ENCODE measurements at regions not wholly inside any gene's neighbourhood (a gene's known extent, or its start where the extent isn't known, plus 50 kb on each side); places are given as distances from the start of the nearest gene placed in this dataset.

GRCh38 chr20:29301624-29302259 is 1955.7 kb upstream of the DEFB115 start:
- H3K27ac ChIP-seq (replicated peaks): no peak overlapping the region
- no peaks in the 10 kb centered on the region for H3K27me3 ChIP-seq (ENCODE audit: insufficient read depth, poor library complexity, severe bottlenecking)
- no peak for TF ChIP-seq SPI1 (IDR thresholded peaks at IDR 0.05; ENCODE audit: borderline replicate concordance, low read depth)
- TF ChIP-seq CTCF (IDR thresholded peaks at IDR 0.05; ENCODE audit: insufficient read depth, low read length): no peak
- TF ChIP-seq GABPA (IDR thresholded peaks at IDR 0.05; ENCODE audit: low read depth): no peak
- no peak for TF ChIP-seq REST (IDR thresholded peaks at IDR 0.05; ENCODE audit: insufficient replicate concordance, low read depth)
- no peak for TF ChIP-seq POLR2AphosphoS5 (IDR thresholded peaks at IDR 0.05; ENCODE audit: low read depth)
- DNase-seq (ENCODE audit: low read depth in 1 of 2, low spot score in 1 of 2): no peak
- no peak overlapping the region for H3K4me3 ChIP-seq (replicated peaks; ENCODE audit: insufficient read depth, low read length)

- no peak overlapping the region for H3K27ac ChIP-seq (replicated peaks)
These were observed 1954.4 kb upstream of the DEFB115 start for GRCh38 chr20:29302979-29303644.

More at GRCh38 chr20:29302979-29303644, 1954.4 kb upstream of the DEFB115 start:
- DNase-seq (ENCODE audit: low read depth in 1 of 2, low spot score in 1 of 2): no peak
- H3K4me3 ChIP-seq (replicated peaks; ENCODE audit: insufficient read depth, low read length): no peak overlapping the region
- no peak for TF ChIP-seq GABPA (IDR thresholded peaks at IDR 0.05; ENCODE audit: low read depth)
- TF ChIP-seq SPI1 (IDR thresholded peaks at IDR 0.05; ENCODE audit: borderline replicate concordance, low read depth): no peak
- no peak for TF ChIP-seq POLR2AphosphoS5 (IDR thresholded peaks at IDR 0.05; ENCODE audit: low read depth)
- TF ChIP-seq CTCF (IDR thresholded peaks at IDR 0.05; ENCODE audit: insufficient read depth, low read length): no peak
- no peak for TF ChIP-seq REST (IDR thresholded peaks at IDR 0.05; ENCODE audit: insufficient replicate concordance, low read depth)
- H3K27me3 ChIP-seq (ENCODE audit: insufficient read depth, poor library complexity, severe bottlenecking): no peaks in the 10 kb centered on the region

Data from HL-60 (cell line).